H1 (cell line): ENCODE measurements at regions not wholly inside any gene's neighbourhood (a gene's known extent, or its start where the extent isn't known, plus 50 kb on each side); places are given as distances from the start of the nearest gene placed in this dataset.

ENCODE experiments used
- ASH2L ChIP-seq: fragments of 200-600, 300-600 bp; sonication (generic); IDR thresholded peaks from one replicate; pipeline ENCODE4 v1.7.1; 2017; ENCODE audit warnings: low read length
- CBX8 ChIP-seq: fragments of 300-800, 300-1000 bp; sonication (generic); IDR thresholded peaks from 2 replicates; pipeline ENCODE4 v1.7.1; 2016; ENCODE audit warnings: low read depth, low read length, borderline replicate concordance
- CHD2 ChIP-seq: IDR thresholded peaks from 2 replicates; pipeline ENCODE4 v1.6.1; 2012; ENCODE audit warnings: low read length, improper control_type of control experiment
- CTCF ChIP-seq, 3 experiments: IDR thresholded peaks; 1 replicate in 2 of 3; 2 replicates in 1 of 3; pipeline versions ENCODE4 v1.5.1 to v1.6.1; 2011; ENCODE audit warnings: low read length in 3 of 3, mild to moderate bottlenecking in 3 of 3, inconsistent platforms in 2 of 3, low read depth in 1 of 3, moderate library complexity in 1 of 3; ENCODE audit not compliant: insufficient read depth in 1 of 3; ENCODE audit errors: control extremely low read depth in 1 of 3
- EP300 ChIP-seq, 2 experiments: IDR thresholded peaks; 1 replicate in 1 of 2; 2 replicates in 1 of 2; pipeline ENCODE4 v1.6.1; 2011 to 2012; ENCODE audit warnings: low read depth in 2 of 2, low read length in 2 of 2, mild to moderate bottlenecking in 2 of 2, borderline replicate concordance in 1 of 2, inconsistent platforms in 1 of 2, moderate library complexity in 1 of 2
- EZH2 ChIP-seq: fragments of 200-600 bp; sonication (generic); IDR thresholded peaks from 2 replicates; pipeline ENCODE4 v1.7.1; 2012; ENCODE audit warnings: low read depth, mild to moderate bottlenecking, moderate library complexity, low read length, inconsistent platforms; ENCODE audit not compliant: severe bottlenecking
- GABPA ChIP-seq: IDR thresholded peaks from 2 replicates; pipeline ENCODE4 v1.6.1; 2011; ENCODE audit warnings: mild to moderate bottlenecking, low read length, moderate library complexity, borderline replicate concordance; ENCODE audit not compliant: insufficient read depth
- JUND ChIP-seq: IDR thresholded peaks from 2 replicates; pipeline ENCODE4 v1.6.1; 2011; ENCODE audit warnings: mild to moderate bottlenecking, improper control_type of control experiment, low read length
- POLR2A ChIP-seq, 2 experiments: IDR thresholded peaks; 1 replicate in 1 of 2; 2 replicates in 1 of 2; pipeline ENCODE4 v1.6.1; 2011; ENCODE audit warnings: low read depth in 2 of 2, low read length in 2 of 2, mild to moderate bottlenecking in 2 of 2; ENCODE audit errors: control extremely low read depth in 1 of 2
- RXRA ChIP-seq: IDR thresholded peaks from 2 replicates; pipeline ENCODE4 v1.6.1; 2011; ENCODE audit warnings: low read depth, mild to moderate bottlenecking, low read length, moderate library complexity; ENCODE audit not compliant: insufficient read depth

- TF ChIP-seq EZH2: no peak
- no peak for TF ChIP-seq ASH2L
- no peak for TF ChIP-seq CHD2
- no peak for TF ChIP-seq GABPA
- no peak for TF ChIP-seq RXRA
- TF ChIP-seq EP300 (IDR thresholded peaks at IDR 0.05; ENCODE audit: borderline replicate concordance in 1 of 2, low read depth in 2 of 2, low read length in 2 of 2): no peak
- TF ChIP-seq POLR2A (IDR thresholded peaks at IDR 0.05; ENCODE audit: control extremely low read depth in 1 of 2, low read depth in 2 of 2, low read length in 2 of 2): no peak
- no peak for TF ChIP-seq CBX8
- no peak for TF ChIP-seq CTCF (IDR thresholded peaks at IDR 0.05; ENCODE audit: control extremely low read depth in 1 of 3, insufficient read depth in 1 of 3, low read depth in 1 of 3, low read length in 3 of 3)
- TF ChIP-seq JUND: no peak
Observed at GRCh38 chr10:78736926-78737630, 331.7 kb upstream of the ZMIZ1 start.
